ENCODE measurements at regions not wholly inside any gene's neighbourhood (a gene's known extent, or its start where the extent isn't known, plus 50 kb on each side); places are given as distances from the start of the nearest gene placed in this dataset.
"Not testable (repeated sequence)": the region's sequence is repeated elsewhere in the genome, so short reads cannot be mapped to it uniquely, and the experiment has no call there.

- no peak for DNase-seq (ENCODE audit: low spot score in 2 of 2, unreplicated experiment in 2 of 2)
- TF ChIP-seq CTCF (IDR thresholded peaks at IDR 0.05; ENCODE audit: unreplicated experiment), result no peak
- Mint-ChIP-seq H3K4me3 (no peak overlapping the region), H3K27ac (no peak overlapping the region), H3K9me3 (no peaks in the 10 kb centered on the region), H3K4me1 (no peaks in the 10 kb centered on the region), H3K27me3 (ENCODE audit: low read depth) (no peaks in the 10 kb centered on the region), H3K36me3 (no peaks in the 10 kb centered on the region)
Measured at GRCh38 chr12:73991138-73991537, 546.5 kb upstream of the ATXN7L3B start.

- Mint-ChIP-seq H3K36me3 (no peaks in the 10 kb centered on the region), H3K27me3 (ENCODE audit: low read depth) (no peaks in the 10 kb centered on the region), H3K4me1 (peaks cover 1% of the 10 kb centered on the region), H3K9me3 (peaks cover 3% of the 10 kb centered on the region), H3K27ac (no peak overlapping the region), H3K4me3 (no peak overlapping the region)
- TF ChIP-seq CTCF (IDR thresholded peaks at IDR 0.05; ENCODE audit: unreplicated experiment), result no peak
- DNase-seq (ENCODE audit: low spot score in 2 of 2, unreplicated experiment in 2 of 2), result no peak
Measured at GRCh38 chr12:73998894-73999293, 538.7 kb upstream of the ATXN7L3B start.

- Mint-ChIP-seq H3K27me3 (ENCODE audit: low read depth) (no peaks in the 10 kb centered on the region), H3K4me3 (no peak overlapping the region), H3K36me3 (no peaks in the 10 kb centered on the region), H3K4me1 (peaks cover 4% of the 10 kb centered on the region), H3K9me3 (peaks cover 4% of the 10 kb centered on the region), H3K27ac (no peak overlapping the region)
- DNase-seq (ENCODE audit: low spot score in 2 of 2, unreplicated experiment in 2 of 2), result no peak
- no peak for TF ChIP-seq CTCF (IDR thresholded peaks at IDR 0.05; ENCODE audit: unreplicated experiment)
Measured at GRCh38 chr12:74015118-74015517, 522.5 kb upstream of the ATXN7L3B start.

GRCh38 chr12:74016324-74016723 lies 521.3 kb upstream of the ATXN7L3B start:
- H3K36me3 Mint-ChIP-seq; H3K27ac Mint-ChIP-seq; H3K4me3 Mint-ChIP-seq; H3K27me3 Mint-ChIP-seq (ENCODE audit: low read depth); H3K4me1 Mint-ChIP-seq; DNase-seq (ENCODE audit: low spot score in 2 of 2, unreplicated experiment in 2 of 2); H3K9me3 Mint-ChIP-seq: not testable (repeated sequence)

GRCh38 chr12:74018849-74019248 lies 518.8 kb upstream of the ATXN7L3B start:
- H3K27ac Mint-ChIP-seq, result no peak overlapping the region

GRCh38 chr12:74021937-74022336 lies 515.7 kb upstream of the ATXN7L3B start:
- no peak overlapping the region for H3K4me3 Mint-ChIP-seq
- H3K4me1 Mint-ChIP-seq, result peaks cover 4% of the 10 kb centered on the region
- TF ChIP-seq CTCF (IDR thresholded peaks at IDR 0.05; ENCODE audit: unreplicated experiment), result peak; percentile 36
- H3K36me3 Mint-ChIP-seq, result no peaks in the 10 kb centered on the region
- no peaks in the 10 kb centered on the region for H3K9me3 Mint-ChIP-seq
- DNase-seq (ENCODE audit: low spot score in 2 of 2, unreplicated experiment in 2 of 2), result peak in 1 of 2 experiments; percentile 42
- H3K27me3 Mint-ChIP-seq (ENCODE audit: low read depth), result no peaks in the 10 kb centered on the region
- no peak overlapping the region for H3K27ac Mint-ChIP-seq

More at GRCh38 chr12:74018849-74019248, 518.8 kb upstream of the ATXN7L3B start:
- Mint-ChIP-seq H3K4me3 (no peak overlapping the region), H3K4me1 (peaks cover 4% of the 10 kb centered on the region), H3K9me3 (peaks cover 4% of the 10 kb centered on the region), H3K36me3 (no peaks in the 10 kb centered on the region), H3K27me3 (ENCODE audit: low read depth) (no peaks in the 10 kb centered on the region)
- no peak for TF ChIP-seq CTCF (IDR thresholded peaks at IDR 0.05; ENCODE audit: unreplicated experiment)
- DNase-seq (ENCODE audit: low spot score in 2 of 2, unreplicated experiment in 2 of 2), result no peak

All from mesothelial cell of epicardium (in vitro differentiated cells).